AG04450 (cell line): ENCODE measurements at regions not wholly inside any gene's neighbourhood (a gene's known extent, or its start where the extent isn't known, plus 50 kb on each side); places are given as distances from the start of the nearest gene placed in this dataset.

Source experiments
- CTCF ChIA-PET: fragments of 300-600, 350-600 bp; formaldehyde crosslinking; extraction: SDS; loops from one replicate; lab custom pipeline; 2022; ENCODE audit warnings: antibody characterized with exemption, inconsistent platforms; lab: Charles Lee
- POLR2A ChIA-PET: fragments of 350-600 bp; formaldehyde crosslinking; extraction: SDS; loops from one replicate; lab custom pipeline; 2021; ENCODE audit warnings: antibody characterized with exemption, inconsistent platforms; lab: Yijun Ruan, JAX
- DNase-seq: peaks from one replicate; pipeline ENCODE4 v3.0.0-alpha.2; 2011; ENCODE audit warnings: low read depth, low spot score
- H3K27ac ChIP-seq: one replicate; pipeline ENCODE4 v1.5.1; 2012; ENCODE audit warnings: low read depth, low read length, control low read depth
- H3K27me3 ChIP-seq: one replicate; pipeline ENCODE4 v1.6.0; 2012; ENCODE audit warnings: low read length; ENCODE audit not compliant: control insufficient read depth, insufficient read depth
- H3K4me3 ChIP-seq: 2 replicates; pipeline ENCODE4 v1.5.1; 2011; ENCODE audit warnings: mild to moderate bottlenecking, low read depth, low read length, control low read depth
- H3K9me3 ChIP-seq: 2 replicates; pipeline ENCODE4 v1.5.1; 2012; ENCODE audit warnings: low read length; ENCODE audit not compliant: control insufficient read depth, insufficient read depth
- CTCF ChIP-seq: IDR thresholded peaks from 2 replicates; pipeline ENCODE4 v1.5.1; 2011; ENCODE audit warnings: low read depth, low read length, control low read depth, inconsistent platforms

DNA sequence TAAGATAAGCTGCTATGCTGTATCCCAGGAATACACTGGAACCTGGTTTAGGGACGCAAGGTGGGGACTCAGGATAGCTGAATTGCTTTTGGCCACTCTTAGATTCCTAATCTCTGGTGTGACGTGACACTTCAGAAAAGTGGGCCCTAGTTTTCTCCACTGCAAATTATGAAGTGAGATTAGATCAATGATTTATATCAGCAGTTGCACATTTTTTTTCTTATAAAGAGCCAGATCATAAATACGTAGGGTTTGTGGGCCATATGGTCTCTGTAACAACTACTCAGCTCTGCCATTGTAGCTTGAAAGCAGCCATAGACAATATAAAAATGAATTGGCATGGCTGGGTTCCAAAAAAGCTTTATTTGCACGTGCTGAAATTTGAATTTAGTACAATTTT is 85.4 kb upstream of the CPO start:
- no peak overlapping the region for H3K4me3 ChIP-seq
- TF ChIP-seq CTCF: no peak
- CTCF ChIA-PET: no interaction called here
- H3K27ac ChIP-seq: no peak overlapping the region
- H3K27me3 ChIP-seq: no peaks in the 10 kb centered on the region
- no peak for DNase-seq
- H3K9me3 ChIP-seq: no peaks in the 10 kb centered on the region
- POLR2A ChIA-PET: no interaction called here

- Histone ChIP-seq H3K27me3 (no peaks in the 10 kb centered on the region), H3K4me3 (no peak overlapping the region), H3K27ac (no peak overlapping the region), H3K9me3 (no peaks in the 10 kb centered on the region)
- DNase-seq: no peak
- ChIA-PET POLR2A (no interaction called here), CTCF (no interaction called here)
- TF ChIP-seq CTCF: no peak
These were observed 83.5 kb upstream of the CPO start for GRCh38 chr2:206855585-206856433.

- CTCF ChIA-PET: no interaction called here
- POLR2A ChIA-PET: no interaction called here
- DNase-seq: peak; percentile 2
- H3K27ac ChIP-seq: no peak overlapping the region
- no peak for TF ChIP-seq CTCF
- no peaks in the 10 kb centered on the region for H3K27me3 ChIP-seq
- H3K9me3 ChIP-seq: no peaks in the 10 kb centered on the region
- H3K4me3 ChIP-seq: no peak overlapping the region
These were observed 82.8 kb upstream of the CPO start for GRCh38 chr2:206856513-206856912.

DNA sequence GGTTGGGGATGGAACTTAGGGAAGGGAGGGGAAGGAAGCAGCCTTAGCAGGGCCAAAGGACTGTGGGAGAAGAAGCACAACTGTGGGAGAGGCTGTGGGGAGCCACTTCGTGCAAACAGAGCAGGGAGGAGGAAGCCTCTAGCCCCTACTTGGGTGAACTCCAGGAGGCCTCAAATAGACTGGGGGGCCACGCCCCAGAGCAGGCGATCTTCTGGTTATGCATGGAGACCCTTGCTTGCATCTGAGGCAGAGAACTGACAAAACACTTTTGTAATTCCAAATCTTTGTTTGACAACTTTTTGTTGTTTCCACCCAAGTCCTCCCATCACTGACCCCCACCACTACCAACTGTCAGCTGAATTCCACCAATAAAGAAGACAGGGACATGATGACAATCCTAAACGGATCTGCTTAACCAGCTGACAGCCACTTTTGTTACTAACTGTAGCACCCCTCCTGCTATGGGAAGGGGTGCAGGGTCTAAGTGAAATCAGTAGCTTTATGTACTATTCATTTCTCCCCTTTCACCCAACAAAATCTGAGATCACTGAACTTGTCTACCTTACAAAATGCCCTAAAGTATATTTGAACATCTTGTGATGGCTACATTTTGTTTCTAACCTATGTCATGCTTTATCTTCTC is 80.5 kb upstream of the CPO start:
- ChIA-PET CTCF (no interaction called here), POLR2A (no interaction called here)
- Histone ChIP-seq H3K27ac (no peak overlapping the region), H3K9me3 (no peaks in the 10 kb centered on the region), H3K4me3 (no peak overlapping the region), H3K27me3 (no peaks in the 10 kb centered on the region)
- no peak for TF ChIP-seq CTCF
- no peak for DNase-seq

GRCh38 chr2:206859330-206859739 is 80.0 kb upstream of the CPO start:
- no peak for TF ChIP-seq CTCF
- CTCF ChIA-PET: no interaction called here
- no peak overlapping the region for H3K4me3 ChIP-seq
- no peaks in the 10 kb centered on the region for H3K9me3 ChIP-seq
- DNase-seq: no peak
- no peaks in the 10 kb centered on the region for H3K27me3 ChIP-seq
- POLR2A ChIA-PET: no interaction called here
- H3K27ac ChIP-seq: no peak overlapping the region
